Activated naive CD8-positive, alpha-beta T cell treated with anti-CD3 and anti-CD28 coated beads for 36 hours (primary cell): ENCODE measurements at regions not wholly inside any gene's neighbourhood (a gene's known extent, or its start where the extent isn't known, plus 50 kb on each side); places are given as distances from the start of the nearest gene placed in this dataset.

Experiments
- DNase-seq: peaks from one replicate; pipeline ENCODE4 v3.0.0; 2021
- H3K27ac Mint-ChIP-seq: one replicate; pipeline ENCODE4 v1.8.0; 2022; ENCODE audit warnings: mild to moderate bottlenecking, moderate library complexity, mixed read lengths
- H3K27me3 Mint-ChIP-seq: one replicate; pipeline ENCODE4 v1.8.0; 2022; ENCODE audit warnings: mild to moderate bottlenecking, mixed read lengths
- H3K36me3 Mint-ChIP-seq: one replicate; pipeline ENCODE4 v1.8.0; 2021; ENCODE audit warnings: mild to moderate bottlenecking, mixed read lengths
- H3K4me1 Mint-ChIP-seq: one replicate; pipeline ENCODE4 v1.8.0; 2021; ENCODE audit warnings: mixed read lengths
- H3K4me3 Mint-ChIP-seq: one replicate; pipeline ENCODE4 v1.8.0; 2022; ENCODE audit warnings: mild to moderate bottlenecking, moderate library complexity, mixed read lengths
- H3K9me3 Mint-ChIP-seq: one replicate; pipeline ENCODE4 v1.8.0; 2022; ENCODE audit warnings: mixed read lengths

DNA sequence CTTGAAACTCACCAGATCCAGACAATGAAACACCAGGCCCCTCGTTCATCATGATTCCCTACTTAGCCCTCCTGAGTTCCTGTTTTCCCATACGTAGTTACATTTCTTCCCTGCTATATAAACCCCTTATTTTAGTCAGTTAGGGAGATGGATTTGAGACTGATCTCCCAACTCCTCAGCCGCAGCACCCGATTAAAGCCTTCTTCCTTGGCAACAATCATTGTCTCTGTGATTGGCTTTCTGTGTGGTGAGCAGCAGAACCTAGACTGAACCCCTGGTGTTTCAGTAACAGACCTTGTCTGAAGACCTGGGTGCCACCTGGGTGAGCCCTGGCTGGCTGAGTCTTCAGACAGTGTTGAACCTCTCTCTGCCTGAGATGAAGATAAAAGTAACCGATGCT is 118.0 kb downstream of the OAT start:
- Mint-ChIP-seq H3K27ac (no peak overlapping the region), H3K36me3 (no peaks in the 10 kb centered on the region), H3K4me1 (no peaks in the 10 kb centered on the region), H3K27me3 (peaks cover 4% of the 10 kb centered on the region), H3K9me3 (peaks cover 5% of the 10 kb centered on the region), H3K4me3 (no peak overlapping the region)
- no peak for DNase-seq

- H3K4me1 Mint-ChIP-seq, result no peaks in the 10 kb centered on the region
- peaks cover 5% of the 10 kb centered on the region for H3K9me3 Mint-ChIP-seq
- DNase-seq, result no peak
- no peak overlapping the region for H3K27ac Mint-ChIP-seq
- H3K36me3 Mint-ChIP-seq, result no peaks in the 10 kb centered on the region
- H3K4me3 Mint-ChIP-seq, result no peak overlapping the region
- H3K27me3 Mint-ChIP-seq, result peaks cover 4% of the 10 kb centered on the region
These were observed 118.5 kb downstream of the OAT start for GRCh38 chr10:124300224-124300623.

DNA sequence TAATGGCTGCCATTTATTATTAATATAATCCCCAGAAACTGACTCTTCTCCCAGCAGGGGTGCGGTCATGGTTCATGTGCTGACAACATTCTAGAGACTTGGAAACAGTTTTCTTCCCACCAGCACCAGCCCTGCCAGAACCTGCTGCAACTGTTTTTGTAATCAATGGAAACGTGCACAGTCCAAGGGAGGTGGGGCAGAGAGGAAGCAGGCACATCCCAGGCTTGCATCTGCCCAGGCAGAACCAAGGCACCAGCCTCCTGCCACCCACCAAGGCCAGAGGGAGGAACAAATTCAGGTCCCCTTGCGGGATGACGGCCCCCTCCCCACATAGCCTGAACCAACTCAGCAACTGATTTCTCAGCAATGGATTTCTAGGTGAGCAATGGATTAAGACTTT is 119.0 kb downstream of the OAT start:
- H3K27ac Mint-ChIP-seq, result no peak overlapping the region
- H3K4me3 Mint-ChIP-seq, result no peak overlapping the region

DNA sequence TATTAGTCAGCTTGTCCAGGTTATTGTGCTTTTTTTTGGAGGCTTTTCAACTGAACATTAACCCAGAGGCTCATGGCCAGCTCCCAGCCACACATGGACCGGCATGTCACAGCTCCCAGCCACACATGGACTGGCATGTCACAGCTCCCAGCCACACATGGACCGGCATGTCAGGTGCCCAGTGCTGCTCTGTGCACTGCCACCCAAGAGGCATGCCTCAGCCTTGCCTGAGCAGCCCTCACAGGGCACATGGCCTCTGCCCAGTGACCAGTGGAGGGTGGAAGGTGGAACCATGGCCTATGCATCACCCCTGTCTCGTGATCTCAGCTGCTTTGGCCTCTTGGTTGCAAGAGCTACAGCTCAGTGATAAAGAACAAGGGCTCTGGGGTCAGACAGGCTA is 119.8 kb downstream of the OAT start:
- Mint-ChIP-seq H3K9me3 (peaks cover 5% of the 10 kb centered on the region), H3K27ac (no peak overlapping the region), H3K36me3 (no peaks in the 10 kb centered on the region), H3K4me3 (no peak overlapping the region), H3K4me1 (no peaks in the 10 kb centered on the region), H3K27me3 (peaks cover 4% of the 10 kb centered on the region)
- no peak for DNase-seq

More for the DNA sequence above, 119.0 kb downstream of the OAT start:
- no peak for DNase-seq
- Mint-ChIP-seq H3K9me3 (peaks cover 5% of the 10 kb centered on the region), H3K4me1 (no peaks in the 10 kb centered on the region), H3K36me3 (no peaks in the 10 kb centered on the region), H3K27me3 (peaks cover 4% of the 10 kb centered on the region)

- H3K36me3 Mint-ChIP-seq, result no peaks in the 10 kb centered on the region
- no peak for DNase-seq
- no peak overlapping the region for H3K27ac Mint-ChIP-seq
- peaks cover 4% of the 10 kb centered on the region for H3K27me3 Mint-ChIP-seq
- H3K4me3 Mint-ChIP-seq, result no peak overlapping the region
- H3K4me1 Mint-ChIP-seq, result no peaks in the 10 kb centered on the region
- peaks cover 5% of the 10 kb centered on the region for H3K9me3 Mint-ChIP-seq
These were observed 121.6 kb downstream of the OAT start for GRCh38 chr10:124296813-124297788.

DNA sequence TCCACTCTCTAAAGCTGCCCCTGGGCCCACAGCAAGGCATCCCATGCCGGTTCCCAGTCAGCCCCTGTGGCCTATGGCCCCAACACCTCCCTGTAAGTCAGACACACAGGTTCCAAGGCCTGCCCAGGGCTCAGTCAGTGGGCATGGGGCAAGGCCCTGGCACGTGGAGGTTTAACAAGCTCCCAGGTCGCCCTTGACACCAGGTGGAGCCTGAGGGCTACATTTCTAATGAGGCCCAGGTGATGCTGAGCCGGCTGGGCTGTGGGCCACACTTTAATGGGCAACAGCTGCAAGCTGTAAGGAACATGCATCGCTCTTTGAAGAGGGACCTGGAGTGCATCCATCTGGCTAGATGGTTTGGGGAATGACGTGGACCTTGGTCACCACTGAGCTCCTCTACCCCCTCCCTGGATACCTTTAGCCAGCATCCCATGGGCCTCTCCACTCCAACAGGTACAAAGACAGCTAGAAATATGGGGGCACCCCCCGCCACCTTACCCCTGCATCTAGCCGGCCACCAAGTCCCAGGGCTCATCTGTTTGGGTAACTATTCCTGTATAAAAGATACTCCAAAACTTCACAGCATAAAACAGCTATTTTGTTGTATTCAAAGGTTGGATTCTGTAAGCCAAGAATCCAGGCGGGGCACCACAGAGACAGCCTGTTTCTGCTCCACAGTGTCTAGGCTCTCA is 122.5 kb downstream of the OAT start:
- H3K4me3 Mint-ChIP-seq, result no peak overlapping the region
- peaks cover 4% of the 10 kb centered on the region for H3K27me3 Mint-ChIP-seq
- H3K4me1 Mint-ChIP-seq, result no peaks in the 10 kb centered on the region
- no peak overlapping the region for H3K27ac Mint-ChIP-seq
- peaks cover 5% of the 10 kb centered on the region for H3K9me3 Mint-ChIP-seq
- no peak for DNase-seq
- H3K36me3 Mint-ChIP-seq, result no peaks in the 10 kb centered on the region

DNA sequence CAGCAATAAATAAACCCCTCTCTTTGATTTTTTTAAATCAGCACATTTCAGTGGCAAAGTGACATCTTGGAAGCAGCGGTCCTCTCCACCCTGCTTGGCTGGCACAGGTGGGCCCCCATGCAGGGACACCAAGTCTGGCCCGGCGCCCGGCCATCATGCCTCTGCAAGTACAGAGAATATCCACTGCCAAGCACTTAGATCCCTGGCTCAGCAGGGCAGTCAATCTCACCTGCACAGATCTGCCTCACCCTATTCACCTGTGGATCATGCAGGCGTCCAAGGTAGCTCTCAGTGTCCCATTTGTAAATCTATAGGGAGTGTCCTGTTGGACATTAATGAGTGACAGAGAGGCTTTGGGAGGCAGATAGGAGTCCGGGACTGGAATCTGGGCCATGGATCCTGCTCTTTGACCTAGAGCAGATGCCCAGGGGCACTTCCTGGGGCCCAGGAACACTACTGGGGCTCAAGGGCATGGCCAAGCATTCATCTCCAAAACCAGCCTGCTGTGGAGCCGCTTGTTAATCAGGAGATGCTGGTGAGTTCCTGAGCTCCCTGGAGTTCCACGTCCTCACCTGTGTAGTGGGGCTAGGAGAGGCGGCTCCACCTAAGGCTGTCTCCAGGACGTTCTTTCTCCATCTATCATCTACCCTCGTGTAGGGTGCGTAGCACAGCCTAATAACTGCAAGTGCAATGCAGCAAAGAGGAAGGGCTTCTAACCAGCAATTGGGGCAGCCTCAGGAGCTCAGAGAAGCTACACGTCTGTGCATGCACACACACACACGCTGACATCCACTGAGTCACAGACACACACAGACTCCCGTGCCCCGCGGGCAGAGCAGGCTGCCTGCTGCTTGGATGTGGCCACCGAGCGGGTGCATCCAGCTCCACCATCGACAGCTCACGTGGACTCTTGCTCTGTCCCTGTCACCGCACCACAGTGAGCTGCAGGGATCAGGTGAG is 123.6 kb downstream of the OAT start:
- H3K4me1 Mint-ChIP-seq, result no peaks in the 10 kb centered on the region
- no peaks in the 10 kb centered on the region for H3K9me3 Mint-ChIP-seq
- H3K36me3 Mint-ChIP-seq, result no peaks in the 10 kb centered on the region
- H3K4me3 Mint-ChIP-seq, result no peak overlapping the region
- no peak for DNase-seq
- no peak overlapping the region for H3K27ac Mint-ChIP-seq
- no peaks in the 10 kb centered on the region for H3K27me3 Mint-ChIP-seq

GRCh38 chr10:124293616-124294449 is 124.9 kb downstream of the OAT start:
- Mint-ChIP-seq H3K4me1 (no peaks in the 10 kb centered on the region), H3K36me3 (no peaks in the 10 kb centered on the region), H3K27me3 (no peaks in the 10 kb centered on the region), H3K9me3 (no peaks in the 10 kb centered on the region), H3K27ac (no peak overlapping the region), H3K4me3 (no peak overlapping the region)
- DNase-seq, result no peak

GRCh38 chr10:124292911-124293615 is 125.7 kb downstream of the OAT start:
- no peak for DNase-seq
- no peaks in the 10 kb centered on the region for H3K4me1 Mint-ChIP-seq
- no peak overlapping the region for H3K27ac Mint-ChIP-seq
- no peak overlapping the region for H3K4me3 Mint-ChIP-seq
- no peaks in the 10 kb centered on the region for H3K27me3 Mint-ChIP-seq
- no peaks in the 10 kb centered on the region for H3K36me3 Mint-ChIP-seq
- H3K9me3 Mint-ChIP-seq, result no peaks in the 10 kb centered on the region

GRCh38 chr10:124291001-124291701 is 127.6 kb downstream of the OAT start:
- H3K4me3 Mint-ChIP-seq, result no peak overlapping the region
- DNase-seq, result no peak
- no peaks in the 10 kb centered on the region for H3K36me3 Mint-ChIP-seq
- no peaks in the 10 kb centered on the region for H3K9me3 Mint-ChIP-seq
- H3K4me1 Mint-ChIP-seq, result no peaks in the 10 kb centered on the region
- peak overlapping the region; percentile 49 for H3K27ac Mint-ChIP-seq
- H3K27me3 Mint-ChIP-seq, result no peaks in the 10 kb centered on the region

DNA sequence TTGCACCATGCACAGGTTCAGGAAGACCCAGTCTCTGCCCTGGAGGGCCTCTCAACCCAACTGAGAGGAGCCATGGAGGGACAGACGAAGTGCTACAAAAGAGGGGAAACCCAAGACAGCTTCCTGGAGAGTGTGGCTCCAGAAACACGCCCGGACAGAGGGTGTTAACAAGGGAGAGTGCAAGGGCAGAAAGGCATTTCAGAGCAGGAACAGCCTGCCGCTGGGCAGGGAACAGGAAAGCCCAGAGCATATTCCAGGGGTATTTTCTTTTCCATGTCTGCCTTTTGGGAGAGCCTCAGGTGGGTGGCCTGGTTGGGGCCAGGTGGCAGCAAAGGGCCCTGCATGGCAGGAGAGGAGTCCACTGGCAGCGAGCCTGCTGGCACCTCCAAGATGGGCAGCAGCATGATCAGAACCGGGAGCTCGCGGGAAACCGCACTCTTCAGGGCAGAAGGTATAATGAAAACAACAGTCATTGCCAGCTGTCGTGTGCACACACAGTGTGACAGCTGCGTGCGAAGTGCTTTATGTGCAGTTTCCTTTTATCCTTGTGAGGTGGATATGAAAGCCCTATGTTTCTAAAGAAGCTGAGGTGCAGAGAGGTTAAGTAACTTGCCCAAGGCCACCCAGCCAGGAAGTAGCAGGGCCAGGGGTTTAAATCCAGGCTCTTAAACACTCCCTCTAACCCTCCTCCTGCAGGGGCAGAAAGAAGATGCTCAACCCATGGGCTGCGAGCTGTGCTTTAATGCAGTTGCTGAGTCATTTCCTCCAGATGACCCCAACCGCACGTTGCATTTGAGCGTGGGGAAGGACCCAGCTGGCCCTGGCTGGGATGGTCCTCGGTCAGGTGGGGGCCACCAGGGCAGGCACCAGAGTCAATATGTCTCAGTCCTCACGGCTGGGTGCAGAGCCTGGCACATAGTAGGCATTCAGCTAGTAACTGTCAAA is 128.6 kb downstream of the OAT start:
- Mint-ChIP-seq H3K9me3 (no peaks in the 10 kb centered on the region), H3K4me1 (no peaks in the 10 kb centered on the region), H3K27me3 (no peaks in the 10 kb centered on the region), H3K27ac (no peak overlapping the region), H3K4me3 (no peak overlapping the region), H3K36me3 (no peaks in the 10 kb centered on the region)
- DNase-seq, result peak; percentile 11
